Left renal cortex interstitium (tissue), 4 donors: ENCODE measurements at regions not wholly inside any gene's neighbourhood (a gene's known extent, or its start where the extent isn't known, plus 50 kb on each side); places are given as distances from the start of the nearest gene placed in this dataset.
"Not testable (repeated sequence)": the region's sequence is repeated elsewhere in the genome, so short reads cannot be mapped to it uniquely, and the experiment has no call there.

Experiments
- DNase-seq, 4 donors: peaks; one replicate each; pipeline ENCODE4 v3.0.0-alpha.2; 2013; ENCODE audit warnings: low read depth in 4 of 4, low spot score in 2 of 4, missing footprints in 1 of 4

GRCh38 chr17:72562615-72563188 lies 441.9 kb downstream of the SOX9 start:
- no peak for DNase-seq

GRCh38 chr17:72563952-72564351 lies 443.1 kb downstream of the SOX9 start:
- no peak for DNase-seq

GRCh38 chr17:72565006-72565405 lies 444.2 kb downstream of the SOX9 start:
- no peak for DNase-seq

DNA sequence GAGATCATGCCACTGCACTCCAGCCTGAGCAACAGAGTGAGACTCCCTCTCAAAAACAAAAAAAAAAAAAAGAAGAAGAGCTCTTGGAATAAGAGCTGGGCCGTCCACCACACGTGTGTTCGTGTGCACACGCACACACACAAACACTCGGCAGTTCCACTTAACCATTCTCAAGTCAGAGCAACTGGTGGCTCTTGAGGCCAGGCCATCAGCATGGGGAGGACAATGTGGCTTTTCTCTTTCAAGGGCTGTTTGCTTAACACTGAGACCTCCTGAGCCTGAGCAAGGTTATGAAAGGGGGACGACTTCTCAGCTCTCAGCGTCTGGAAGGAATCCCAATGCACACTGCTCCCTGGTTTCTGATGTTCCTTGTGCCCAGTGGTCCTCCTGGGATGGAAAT lies 444.9 kb downstream of the SOX9 start:
- DNase-seq, result no peak

DNA sequence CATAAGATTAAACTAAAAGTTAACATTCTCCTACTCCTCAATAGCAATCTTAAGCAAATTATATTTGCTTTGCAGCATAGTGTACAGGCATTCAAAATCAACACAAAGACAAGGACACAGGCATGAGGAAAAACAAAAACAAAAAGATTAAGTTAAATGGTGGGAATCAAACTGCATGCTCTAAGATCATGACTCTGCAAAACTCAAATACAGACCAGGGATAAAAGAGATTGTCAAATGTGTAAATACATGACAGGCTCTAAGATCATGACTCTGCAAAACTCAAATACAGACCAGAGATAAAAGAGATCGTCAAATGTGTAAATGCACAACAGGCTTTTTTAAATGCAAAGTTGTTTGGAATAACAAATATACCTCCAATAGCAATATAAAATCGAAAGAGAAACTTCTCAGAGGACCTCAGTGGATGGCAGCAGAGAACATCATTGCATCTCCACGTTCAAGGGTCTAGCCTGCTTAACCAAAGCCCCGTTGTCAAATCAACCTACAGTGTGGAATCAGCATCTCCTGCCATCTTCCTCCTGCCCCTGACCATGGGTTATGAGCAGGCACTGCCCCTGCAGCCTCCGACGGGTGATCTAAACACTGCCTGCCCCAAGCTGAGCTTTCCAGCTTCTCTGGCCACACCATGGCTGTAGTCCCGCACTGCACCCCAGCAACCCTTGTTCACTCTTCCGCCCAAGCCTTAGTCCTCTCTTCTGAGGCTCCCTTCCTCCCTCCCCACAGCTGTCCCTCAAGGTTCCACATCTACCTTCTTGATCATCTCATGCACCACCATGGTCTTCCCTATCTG lies 446.1 kb downstream of the SOX9 start:
- DNase-seq, result no peak

DNA sequence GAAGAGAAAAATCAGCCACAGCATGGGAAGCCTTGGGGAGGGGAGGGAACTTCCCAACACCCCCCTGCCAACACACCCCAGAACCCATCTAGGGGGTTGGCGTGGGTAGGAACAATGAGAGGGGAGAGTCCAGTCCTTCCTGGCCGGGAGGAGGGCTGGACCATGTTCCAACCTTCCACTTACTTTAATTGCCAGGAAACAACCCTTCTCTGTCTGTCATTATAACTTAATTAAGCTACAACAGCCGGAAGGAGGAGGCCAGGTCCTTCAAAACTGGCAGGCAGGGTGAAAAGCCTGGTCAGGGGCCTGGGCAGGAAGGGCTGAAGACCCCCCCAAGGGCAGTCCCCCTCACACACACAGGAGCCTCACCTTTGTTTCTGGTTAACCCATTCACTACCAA lies 447.0 kb downstream of the SOX9 start:
- no peak for DNase-seq

- DNase-seq, result no peak
Measured at GRCh38 chr17:72569148-72569946, 448.5 kb downstream of the SOX9 start.

DNA sequence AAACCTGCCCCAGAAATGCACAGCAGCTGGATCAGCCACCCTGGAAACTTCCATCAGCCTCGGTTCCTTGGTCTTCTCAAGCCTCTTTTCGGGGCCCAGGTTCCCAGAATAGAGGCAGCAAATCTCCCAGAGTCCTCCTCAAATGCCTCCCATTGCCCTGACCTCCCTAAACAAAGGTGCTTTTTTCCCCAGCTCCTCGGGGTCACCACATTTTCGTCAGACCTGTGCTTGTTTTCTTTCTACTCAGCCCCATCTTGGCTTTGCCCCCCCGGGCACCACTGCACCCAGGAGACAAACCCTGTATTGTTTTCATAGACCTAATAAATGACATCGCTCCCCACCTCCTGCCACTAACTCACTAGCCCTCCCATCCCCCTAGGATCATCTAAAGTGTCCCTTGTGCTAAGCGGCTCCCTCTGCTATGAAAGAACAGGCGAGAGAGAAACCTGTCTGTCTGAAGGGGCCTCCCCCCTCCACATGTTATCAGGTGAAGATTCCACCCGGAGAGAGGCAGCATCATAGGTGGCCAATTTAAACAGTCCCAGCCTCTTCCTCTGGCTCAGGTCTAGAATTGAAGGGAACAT lies 451.1 kb downstream of the SOX9 start:
- no peak for DNase-seq

GRCh38 chr17:72572604-72573491 lies 452.0 kb downstream of the SOX9 start:
- no peak for DNase-seq

DNA sequence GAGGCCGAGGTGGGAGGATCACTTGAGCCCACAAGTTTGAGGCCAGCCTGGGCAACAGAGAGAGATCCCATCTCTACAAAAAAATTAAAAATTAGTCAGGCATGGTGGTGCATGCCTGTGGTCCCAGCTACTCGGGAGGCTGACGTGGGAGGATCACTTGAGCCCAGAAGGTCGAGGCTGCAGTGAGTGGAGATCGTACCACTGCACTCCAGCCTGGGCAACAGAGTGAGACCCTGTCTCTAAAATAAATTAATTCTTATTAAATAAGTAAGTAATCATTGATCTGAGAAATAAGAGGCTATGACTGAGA lies 452.6 kb downstream of the SOX9 start:
- not testable (repeated sequence) for DNase-seq

- DNase-seq, result no peak
Measured at GRCh38 chr17:72574675-72575510, 454.1 kb downstream of the SOX9 start.

GRCh38 chr17:72575542-72576233 lies 454.9 kb downstream of the SOX9 start:
- no peak for DNase-seq

DNA sequence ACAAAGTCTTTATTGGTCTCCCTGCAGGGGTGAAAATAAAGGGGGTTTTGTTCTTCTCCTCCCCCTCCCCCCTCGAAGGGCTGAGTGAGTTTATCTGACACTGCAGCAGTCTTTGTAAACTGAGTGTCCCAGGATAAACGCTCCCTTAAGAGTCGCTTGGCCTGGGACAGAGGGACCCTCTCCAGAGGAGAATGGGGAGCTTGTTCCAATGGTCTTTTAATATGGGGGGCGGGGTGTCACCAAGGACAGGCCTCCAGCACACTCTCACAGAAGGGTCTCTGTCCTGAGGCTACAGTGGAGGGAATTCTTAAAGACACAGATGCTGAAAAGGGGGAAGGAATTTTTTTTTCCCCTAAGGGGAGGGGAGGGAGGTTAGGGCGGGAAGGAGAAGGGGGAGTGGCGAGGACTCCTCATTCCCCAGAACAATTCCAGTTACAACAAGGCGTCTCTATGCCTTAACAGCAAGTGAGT lies 455.5 kb downstream of the SOX9 start:
- DNase-seq, result no peak

- no peak for DNase-seq
Measured at GRCh38 chr17:72578817-72579470, 458.1 kb downstream of the SOX9 start.

DNA sequence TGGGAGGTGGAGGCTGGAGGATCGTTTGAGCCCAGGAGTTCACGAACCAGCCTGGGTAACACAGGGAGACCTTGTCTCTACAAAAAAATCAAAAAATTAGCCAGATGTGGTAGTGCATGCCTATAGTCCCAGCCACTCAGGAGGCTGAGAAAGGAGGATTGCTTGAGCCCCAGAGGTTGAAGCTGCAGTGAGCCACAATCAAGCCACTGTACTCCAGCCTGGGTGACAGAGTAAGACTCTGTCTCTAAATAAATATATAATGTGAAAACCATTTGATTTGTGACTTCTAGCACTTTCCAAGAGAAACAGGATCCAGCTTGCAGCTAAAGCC lies 459.1 kb downstream of the SOX9 start:
- no peak for DNase-seq

- DNase-seq, result no peak
Measured at GRCh38 chr17:72580321-72581127, 459.7 kb downstream of the SOX9 start.

DNA sequence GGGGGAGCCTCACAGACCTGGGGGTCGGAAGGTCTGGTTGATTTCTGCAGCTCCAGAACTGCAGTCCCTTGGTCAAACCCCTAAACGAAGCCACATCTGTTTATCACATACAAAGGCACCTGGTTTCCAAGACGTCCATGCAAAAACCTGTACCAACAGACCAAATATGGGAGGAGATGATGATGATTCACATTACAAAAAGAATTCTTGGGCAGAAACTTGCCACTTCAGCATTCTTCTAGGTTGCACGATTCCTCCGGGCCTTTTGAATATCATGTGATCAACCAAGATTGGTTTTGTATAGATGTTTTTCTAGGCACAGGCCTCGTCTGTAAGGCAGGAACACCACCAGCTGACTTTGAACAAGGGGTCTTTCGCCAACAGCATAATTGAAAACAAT lies 466.3 kb downstream of the SOX9 start:
- DNase-seq, result no peak
